HCT116 (cell line): ENCODE measurements at regions not wholly inside any gene's neighbourhood (a gene's known extent, or its start where the extent isn't known, plus 50 kb on each side); places are given as distances from the start of the nearest gene placed in this dataset.
A peak's percentile ranks its signal among the peaks of the same experiment; 100 is the strongest.

Experiments used
- ATAC-seq: fragments of 200-7000 bp; cut with Tn5 transposase; 2 replicates; pipeline ENCODE4 v1.9.1; 2020; ENCODE audit warnings: mild to moderate bottlenecking, moderate library complexity
- BruUV-seq: library from RNA; stranded (reverse); fragments of 400-500 nt; replicated peaks from 2 replicates; lab custom pipeline; 2021; lab: Mats Ljungman, UMichigan
- CTCF ChIA-PET: fragments of 300-600 bp; sonication (Branson Sonifier 250); formaldehyde crosslinking; loops from one replicate; lab custom pipeline; 2021; ENCODE audit warnings: antibody characterized with exemption; lab: Charles Lee
- POLR2A ChIA-PET: fragments of 300-600, 350-600 bp; sonication (Branson Sonifier 250); formaldehyde crosslinking; loops from one replicate; lab custom pipeline; 2021; ENCODE audit warnings: antibody characterized with exemption; lab: Charles Lee
- RAD21 ChIA-PET, 2 experiments: fragments of 300-600 bp; sonication (Branson Sonifier 250); formaldehyde crosslinking; loops; one replicate each; lab custom pipeline; 2023; ENCODE audit warnings: low total read pairs in 2 of 2; ENCODE audit not compliant: uncharacterized antibody in 2 of 2, unreplicated experiment in 2 of 2, low non-redundant PET in 1 of 2; lab: Charles Lee
- DNase-seq: peaks from one replicate; pipeline ENCODE4 v3.0.0-alpha.2; 2010; ENCODE audit warnings: low read depth, low spot score
- H2AFZ ChIP-seq: fragments of 200-600 bp; shearing (Covaris generic), sonication (generic); 2 replicates; pipeline ENCODE4 v1.6.1; 2017; ENCODE audit warnings: low read depth, mixed run types, mixed read lengths, antibody characterized with exemption, low read length; ENCODE audit not compliant: poor library complexity, severe bottlenecking
- H3K27ac ChIP-seq: 2 replicates; pipeline ENCODE4 v1.5.1; 2012; ENCODE audit warnings: low read depth, low read length
- H3K27me3 ChIP-seq: fragments of 200-600 bp; sonication (generic); 2 replicates; pipeline ENCODE4 v1.6.1; 2016; ENCODE audit warnings: mixed run types, low read length, mixed read lengths; ENCODE audit not compliant: insufficient read depth
- H3K36me3 ChIP-seq, 2 experiments: fragments of 200-500 bp in 1 of 2; fragments of 200-600 bp in 1 of 2; sonication (Bioruptor generic) in 1 of 2; sonication (generic) in 1 of 2; 2 replicates each; pipeline versions ENCODE4 v1.5.1 to v1.6.1; 2014 to 2016; ENCODE audit warnings: low read length in 2 of 2, inconsistent platforms in 1 of 2, mixed read lengths in 1 of 2, mixed run types in 1 of 2; ENCODE audit not compliant: insufficient read depth in 2 of 2, control insufficient read depth in 1 of 2
- H3K4me1 ChIP-seq, 2 experiments: fragments of 200-600 bp in 1 of 2; sonication (generic) in 1 of 2; 2 replicates each; pipeline versions ENCODE4 v1.5.1 to v1.6.1; 2012 to 2017; ENCODE audit warnings: low read length in 2 of 2, inconsistent platforms in 1 of 2, mild to moderate bottlenecking in 1 of 2, mixed read lengths in 1 of 2, mixed run types in 1 of 2, moderate library complexity in 1 of 2; ENCODE audit not compliant: insufficient read depth in 2 of 2, control insufficient read depth in 1 of 2
- H3K4me2 ChIP-seq: fragments of 200-600 bp; sonication (generic); 2 replicates; pipeline ENCODE4 v1.6.1; 2017; ENCODE audit warnings: mixed run types, low read length, mixed read lengths
- H3K4me3 ChIP-seq, 2 experiments: fragments of 200-600 bp in 1 of 2; sonication (generic) in 1 of 2; replicated peaks in 1 of 2; 2 replicates each; pipeline ENCODE4 v1.5.1; 2011 to 2016; ENCODE audit warnings: low read length in 2 of 2, control low read depth in 1 of 2, low read depth in 1 of 2, mild to moderate bottlenecking in 1 of 2, mixed read lengths in 1 of 2, mixed run types in 1 of 2
- H3K79me2 ChIP-seq: fragments of 200-600 bp; sonication (generic); 2 replicates; pipeline ENCODE4 v1.6.1; 2017; ENCODE audit warnings: mild to moderate bottlenecking, mixed run types, low read length, moderate library complexity, mixed read lengths; ENCODE audit not compliant: insufficient read depth
- H3K9ac ChIP-seq: fragments of 200-600 bp; sonication (generic); 2 replicates; pipeline ENCODE4 v1.6.1; 2016; ENCODE audit warnings: low read length, mixed read lengths
- H3K9me2 ChIP-seq: fragments of 200-600 bp; sonication (generic), shearing (Covaris generic); 2 replicates; pipeline ENCODE4 v1.6.1; 2017; ENCODE audit warnings: mixed run types, mild to moderate bottlenecking, moderate library complexity; ENCODE audit not compliant: insufficient read depth
- H3K9me3 ChIP-seq, 2 experiments: fragments of 200-500 bp in 1 of 2; fragments of 200-600 bp in 1 of 2; sonication (Bioruptor generic) in 1 of 2; sonication (generic) in 1 of 2; 2 replicates each; pipeline ENCODE4 v1.6.1; 2014 to 2017; ENCODE audit warnings: low read length in 2 of 2, mixed read lengths in 2 of 2, inconsistent platforms in 1 of 2, low read depth in 1 of 2, mild to moderate bottlenecking in 1 of 2, mixed run types in 1 of 2, moderate library complexity in 1 of 2; ENCODE audit not compliant: control insufficient read depth in 1 of 2, insufficient read depth in 1 of 2
- H4K20me1 ChIP-seq: fragments of 200-600 bp; sonication (generic), shearing (Covaris generic); 2 replicates; pipeline ENCODE4 v1.6.1; 2017; ENCODE audit warnings: mixed run types, mild to moderate bottlenecking, moderate library complexity; ENCODE audit not compliant: insufficient read depth
- CTCF ChIP-seq, 3 experiments: fragments of 200-600 bp in 1 of 3; sonication (generic) in 1 of 3; IDR thresholded peaks in 2 of 3; conservative IDR thresholded peaks in 1 of 3; 2 replicates each; pipeline ENCODE4 v1.5.1; 2012 to 2017; ENCODE audit warnings: low read depth in 2 of 3, low read length in 2 of 3, antibody characterized with exemption in 1 of 3, borderline replicate concordance in 1 of 3, control low read depth in 1 of 3, mild to moderate bottlenecking in 1 of 3, mixed read lengths in 1 of 3, mixed run types in 1 of 3, moderate library complexity in 1 of 3; ENCODE audit not compliant: insufficient read depth in 1 of 3
- EGR1 ChIP-seq: IDR thresholded peaks from 2 replicates; pipeline ENCODE4 v1.6.1; 2012; ENCODE audit warnings: low read depth
- ELF1 ChIP-seq: IDR thresholded peaks from 2 replicates; pipeline ENCODE4 v1.6.1; 2012; ENCODE audit warnings: low read depth, borderline replicate concordance
- POLR2A ChIP-seq: IDR thresholded peaks from 2 replicates; pipeline ENCODE4 v1.7.0; 2011; ENCODE audit warnings: borderline replicate concordance; ENCODE audit not compliant: insufficient read depth, insufficient read length; ENCODE audit errors: extremely low read depth
- YY1 ChIP-seq: IDR thresholded peaks from 2 replicates; pipeline ENCODE4 v1.6.1; 2011; ENCODE audit warnings: low read length, low read depth, moderate library complexity, mild to moderate bottlenecking; ENCODE audit not compliant: insufficient replicate concordance; ENCODE audit errors: extremely low read depth
- ZFX ChIP-seq: fragments of 450-650 bp; IDR thresholded peaks from 2 replicates; pipeline ENCODE4 v1.6.1; 2017
- intact Hi-C: fragments of 100-400 bp; cut with micrococcal nuclease; formaldehyde crosslinking; loops from 2 replicates; pipeline ENCODE4 v1.10.0; 2022
- TF ChIP-seq, protein P1 (sequence below): IDR thresholded peaks from 2 replicates; pipeline ENCODE4 v1.6.1; 2011; ENCODE audit warnings: mild to moderate bottlenecking, low read length, moderate library complexity; ENCODE audit not compliant: insufficient replicate concordance; ENCODE audit errors: extremely low read depth
- TF ChIP-seq, protein P2 (sequence below): IDR thresholded peaks from 2 replicates; pipeline ENCODE4 v1.6.1; 2012

GRCh38 chr12:87152841-87153528, 876.2 kb downstream of the C12orf50 start:
- ChIA-PET RAD21 (no interaction called here), CTCF (no interaction called here), POLR2A (no interaction called here)
- Histone ChIP-seq H3K9ac (no peak overlapping the region), H3K79me2 (no peaks in the 10 kb centered on the region), H3K4me2 (no peak overlapping the region), H3K4me3 (no peak overlapping the region), H3K4me1 (peaks cover 0 to 14% of the 10 kb centered on the region in 2 experiments; a peak in 3 of 4 replicates), H3K27me3 (no peaks in the 10 kb centered on the region), H3K9me3 (no peaks in the 10 kb centered on the region), H2AFZ (no peak overlapping the region), H3K9me2 (no peaks in the 10 kb centered on the region), H3K36me3 (no peaks in the 10 kb centered on the region), H4K20me1 (no peaks in the 10 kb centered on the region), H3K27ac (no peak overlapping the region)
- no peak for TF ChIP-seq YY1
- TF ChIP-seq, protein P1, sequence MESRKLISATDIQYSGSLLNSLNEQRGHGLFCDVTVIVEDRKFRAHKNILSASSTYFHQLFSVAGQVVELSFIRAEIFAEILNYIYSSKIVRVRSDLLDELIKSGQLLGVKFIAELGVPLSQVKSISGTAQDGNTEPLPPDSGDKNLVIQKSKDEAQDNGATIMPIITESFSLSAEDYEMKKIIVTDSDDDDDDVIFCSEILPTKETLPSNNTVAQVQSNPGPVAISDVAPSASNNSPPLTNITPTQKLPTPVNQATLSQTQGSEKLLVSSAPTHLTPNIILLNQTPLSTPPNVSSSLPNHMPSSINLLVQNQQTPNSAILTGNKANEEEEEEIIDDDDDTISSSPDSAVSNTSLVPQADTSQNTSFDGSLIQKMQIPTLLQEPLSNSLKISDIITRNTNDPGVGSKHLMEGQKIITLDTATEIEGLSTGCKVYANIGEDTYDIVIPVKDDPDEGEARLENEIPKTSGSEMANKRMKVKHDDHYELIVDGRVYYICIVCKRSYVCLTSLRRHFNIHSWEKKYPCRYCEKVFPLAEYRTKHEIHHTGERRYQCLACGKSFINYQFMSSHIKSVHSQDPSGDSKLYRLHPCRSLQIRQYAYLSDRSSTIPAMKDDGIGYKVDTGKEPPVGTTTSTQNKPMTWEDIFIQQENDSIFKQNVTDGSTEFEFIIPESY = no peak
- TF ChIP-seq EGR1 = no peak
- no peak for TF ChIP-seq POLR2A
- no peak for ATAC-seq
- DNase-seq = no peak
- BruUV-seq = no TSS peak
- intact Hi-C loops = no loop called here

- H3K4me3 ChIP-seq = no peak overlapping the region
- ChIA-PET CTCF (no interaction called here), POLR2A (no interaction called here)
These were observed 877.1 kb downstream of the C12orf50 start for GRCh38 chr12:87152075-87152474.

More at GRCh38 chr12:87152075-87152474, 877.1 kb downstream of the C12orf50 start:
- H3K79me2 ChIP-seq = no peaks in the 10 kb centered on the region
- no TSS peak for BruUV-seq
- DNase-seq (no peak), ATAC-seq (no peak)
- peak overlapping the region; percentile 14 for H2AFZ ChIP-seq
- H3K27ac ChIP-seq = no peak overlapping the region
- no peak overlapping the region for H3K4me2 ChIP-seq
- H3K9me2 ChIP-seq = no peaks in the 10 kb centered on the region
- no peaks in the 10 kb centered on the region for H3K27me3 ChIP-seq
- H3K36me3 ChIP-seq = no peaks in the 10 kb centered on the region
- RAD21 ChIA-PET = no interaction called here
- H3K9ac ChIP-seq = no peak overlapping the region
- intact Hi-C loops = no loop called here
- H3K9me3 ChIP-seq = no peaks in the 10 kb centered on the region
- H3K4me1 ChIP-seq = peaks cover 0 to 9% of the 10 kb centered on the region in 2 experiments; a peak in 3 of 4 replicates
- H4K20me1 ChIP-seq = no peaks in the 10 kb centered on the region
- TF ChIP-seq ZFX = no peak
- no peak for TF ChIP-seq ELF1
- TF ChIP-seq, protein P2, sequence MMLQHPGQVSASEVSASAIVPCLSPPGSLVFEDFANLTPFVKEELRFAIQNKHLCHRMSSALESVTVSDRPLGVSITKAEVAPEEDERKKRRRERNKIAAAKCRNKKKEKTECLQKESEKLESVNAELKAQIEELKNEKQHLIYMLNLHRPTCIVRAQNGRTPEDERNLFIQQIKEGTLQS = no peak
- TF ChIP-seq CTCF (IDR thresholded peaks at IDR 0.05 in 2 of 3, conservative IDR thresholded peaks at IDR 0.05 in 1 of 3; ENCODE audit: borderline replicate concordance in 1 of 3, insufficient read depth in 1 of 3, low read depth in 2 of 3, low read length in 2 of 3) = no peak
